HepG2 (cell line): ENCODE measurements at regions not wholly inside any gene's neighbourhood (a gene's known extent, or its start where the extent isn't known, plus 50 kb on each side); places are given as distances from the start of the nearest gene placed in this dataset.

ENCODE experiments used
- ATAC-seq: fragments of 200-7000 bp; cut with Tn5 transposase; 3 replicates; pipeline ENCODE4 v1.9.1; 2020; ENCODE audit warnings: mild to moderate bottlenecking, moderate library complexity
- BruUV-seq: library from RNA; stranded (reverse); fragments of 400-500 nt; replicated peaks from 2 replicates; lab custom pipeline; 2021; lab: Mats Ljungman, UMichigan
- CTCF ChIA-PET: fragments of 300-600 bp; formaldehyde crosslinking; extraction: SDS; loops from one replicate; lab custom pipeline; 2021; ENCODE audit warnings: low total read pairs, inconsistent platforms, low intra/inter-chr PET ratio; lab: Yijun Ruan, JAX
- POLR2A ChIA-PET: fragments of 350-600 bp; sonication (Branson Sonifier 250); formaldehyde crosslinking; loops from one replicate; lab custom pipeline; 2020; ENCODE audit warnings: antibody characterized with exemption, inconsistent platforms; lab: Yijun Ruan, JAX
- DNase-seq: peaks from one replicate; pipeline ENCODE4 v3.0.0-alpha.2; 2015; ENCODE audit warnings: low spot score
- FAIRE-seq: peaks from 3 replicates; lab custom pipeline; 2011; peaks lifted over from hg19 to GRCh38; lab: Jason Lieb, UNC
- H2AFZ ChIP-seq: one replicate; pipeline ENCODE4 v1.6.1; 2011; ENCODE audit warnings: low read length, inconsistent platforms
- H3K27ac ChIP-seq: fragments of 300-600 bp; 3 replicates; pipeline ENCODE4 v1.8.0; 2011; ENCODE audit warnings: mixed run types, mild to moderate bottlenecking, mixed read lengths, low read length, inconsistent platforms; ENCODE audit not compliant: insufficient read depth; ENCODE audit errors: extremely low read length
- H3K27me3 ChIP-seq, 2 experiments: fragments of 200-600 bp in 1 of 2; 2 replicates in 1 of 2; 3 replicates in 1 of 2; pipeline versions ENCODE4 v1.6.0 to v1.8.0; 2011; ENCODE audit warnings: low read length in 2 of 2, mild to moderate bottlenecking in 2 of 2, moderate library complexity in 2 of 2, inconsistent platforms in 1 of 2; ENCODE audit not compliant: insufficient read depth in 2 of 2, control insufficient read depth in 1 of 2
- H3K36me3 ChIP-seq, 2 experiments: fragments of 200-600 bp in 1 of 2; replicated peaks in 1 of 2; 2 replicates in 1 of 2; 3 replicates in 1 of 2; pipeline versions ENCODE4 v1.5.1 to v1.8.0; 2011; ENCODE audit warnings: low read length in 2 of 2, inconsistent platforms in 1 of 2; ENCODE audit not compliant: insufficient read depth in 2 of 2, control insufficient read depth in 1 of 2
- H3K4me1 ChIP-seq: 2 replicates; pipeline ENCODE4 v1.5.1; 2012; ENCODE audit warnings: low read length, inconsistent platforms; ENCODE audit not compliant: insufficient read depth
- H3K4me2 ChIP-seq: 2 replicates; pipeline ENCODE4 v1.6.0; 2011; ENCODE audit warnings: low read depth, low read length, inconsistent platforms
- H3K4me3 ChIP-seq, 3 experiments: fragments of 200-600 bp in 1 of 3; sonication (generic), shearing (Covaris generic) in 1 of 3; replicated peaks in 1 of 3; 2 replicates each; pipeline ENCODE4 v1.5.1; 2011 to 2016; ENCODE audit warnings: low read length in 3 of 3, inconsistent platforms in 2 of 3, low read depth in 2 of 3, mild to moderate bottlenecking in 2 of 3, control low read depth in 1 of 3, mixed read lengths in 1 of 3; ENCODE audit not compliant: insufficient read depth in 1 of 3
- H3K79me2 ChIP-seq: one replicate; pipeline ENCODE4 v1.6.1; 2011; ENCODE audit warnings: low read length, inconsistent platforms; ENCODE audit not compliant: insufficient read depth
- H3K9ac ChIP-seq: 2 replicates; pipeline ENCODE4 v1.6.0; 2011; ENCODE audit warnings: mild to moderate bottlenecking, low read depth, low read length, inconsistent platforms; ENCODE audit not compliant: insufficient read depth
- H3K9me3 ChIP-seq: 2 replicates; pipeline ENCODE4 v1.5.1; 2012; ENCODE audit warnings: mild to moderate bottlenecking, low read length
- H4K20me1 ChIP-seq: 2 replicates; pipeline ENCODE4 v1.6.0; 2011; ENCODE audit warnings: inconsistent platforms, mild to moderate bottlenecking, low read length, moderate library complexity; ENCODE audit not compliant: insufficient read depth
- AKNA ChIP-seq: sonication (generic); formaldehyde crosslinking; IDR thresholded peaks from 2 replicates; pipeline ENCODE4 v1.4.0; 2020; ENCODE audit warnings: missing genetic modification reagents, borderline replicate concordance
- ELF4 ChIP-seq: sonication (generic); formaldehyde crosslinking; IDR thresholded peaks from 2 replicates; pipeline ENCODE4 v1.5.0; 2020; ENCODE audit warnings: missing genetic modification reagents, mild to moderate bottlenecking, moderate library complexity, borderline replicate concordance
- KLF9 ChIP-seq: IDR thresholded peaks from 2 replicates; pipeline ENCODE4 v1.6.1; 2016; ENCODE audit warnings: low read depth
- MTERF4 ChIP-seq: sonication (generic); formaldehyde crosslinking; IDR thresholded peaks from 2 replicates; pipeline ENCODE4 v1.8.0; 2023; ENCODE audit warnings: mild to moderate bottlenecking, missing genetic modification reagents
- RARA ChIP-seq: IDR thresholded peaks from 2 replicates; pipeline ENCODE4 v1.6.1; 2016; ENCODE audit warnings: missing genetic modification reagents, missing compliant biosample characterization
- SALL2 ChIP-seq: sonication (generic); formaldehyde crosslinking; IDR thresholded peaks from 2 replicates; pipeline ENCODE4 v1.8.1; 2023; ENCODE audit warnings: mild to moderate bottlenecking, missing genetic modification reagents, inconsistent platforms
- SOX6 ChIP-seq, 2 experiments: fragments of 450-650 bp in 1 of 2; sonication (generic) in 1 of 2; formaldehyde crosslinking in 1 of 2; IDR thresholded peaks; 2 replicates each; pipeline versions ENCODE4 v1.4.0 to v1.6.1; 2017 to 2020; ENCODE audit warnings: antibody characterized with exemption in 1 of 2, mild to moderate bottlenecking in 1 of 2, missing genetic modification reagents in 1 of 2
- SUZ12 ChIP-seq: fragments of 150-350 bp; IDR thresholded peaks from 2 replicates; pipeline ENCODE4 v1.6.1; 2014; ENCODE audit warnings: low read depth, low read length
- TBL1XR1 ChIP-seq: fragments of 150-350 bp; IDR thresholded peaks from 2 replicates; pipeline ENCODE4 v1.6.1; 2014; ENCODE audit warnings: borderline replicate concordance, low read length; ENCODE audit not compliant: partially characterized antibody
- XBP1 ChIP-seq: sonication (generic); formaldehyde crosslinking; IDR thresholded peaks from 2 replicates; pipeline ENCODE4 v1.5.0; 2020; ENCODE audit warnings: missing genetic modification reagents
- ZMYM2 ChIP-seq: sonication (generic); formaldehyde crosslinking; IDR thresholded peaks from 2 replicates; pipeline ENCODE4 v1.8.0; 2022; ENCODE audit warnings: mild to moderate bottlenecking, missing genetic modification reagents
- ZNF460 ChIP-seq: sonication (generic); formaldehyde crosslinking; IDR thresholded peaks from 2 replicates; pipeline ENCODE4 v1.5.1; 2020; ENCODE audit warnings: missing genetic modification reagents, mild to moderate bottlenecking, borderline replicate concordance
- ZNF543 ChIP-seq: sonication (generic); formaldehyde crosslinking; IDR thresholded peaks from 2 replicates; pipeline ENCODE4 v1.4.0; 2020; ENCODE audit warnings: mild to moderate bottlenecking, missing genetic modification reagents
- ZNF564 ChIP-seq: sonication (generic); formaldehyde crosslinking; IDR thresholded peaks from 2 replicates; pipeline ENCODE4 v1.8.1; 2023; ENCODE audit warnings: mild to moderate bottlenecking, missing genetic modification reagents
- ZNF572 ChIP-seq: sonication (generic); formaldehyde crosslinking; IDR thresholded peaks from 2 replicates; pipeline ENCODE4 v1.5.1; 2020; ENCODE audit warnings: mild to moderate bottlenecking, missing genetic modification reagents
- ZNF724P ChIP-seq: sonication (generic); formaldehyde crosslinking; IDR thresholded peaks from 2 replicates; pipeline ENCODE4 v1.8.0; 2022; ENCODE audit warnings: missing genetic modification reagents, borderline replicate concordance
- ZSCAN25 ChIP-seq: sonication (generic); formaldehyde crosslinking; IDR thresholded peaks from 2 replicates; pipeline ENCODE4 v1.8.0; 2022; ENCODE audit warnings: mild to moderate bottlenecking, missing genetic modification reagents
- WGBS: methylation state at CpG from one replicate; pipeline ENCODE4 v1.1.6; 2017; ENCODE audit warnings: low lambda C conversion rate; 5-methylcytosine and 5-hydroxymethylcytosine counted together
- in situ Hi-C: cut with HindIII; loops from 2 replicates; pipeline ENCODE4 v1.10.0; 2017; ENCODE audit warnings: low pct_unique_long_range_greater_than_20kb; ENCODE audit not compliant: extremely low pct_ligation_motif_present
- intact Hi-C: fragments of 100-400 bp; cut with micrococcal nuclease; formaldehyde crosslinking; loops from one replicate; pipeline ENCODE4 v1.10.0; 2022; ENCODE audit not compliant: unreplicated experiment
- TF ChIP-seq, protein P1 (sequence below): sonication (generic); formaldehyde crosslinking; IDR thresholded peaks from 2 replicates; pipeline ENCODE4 v1.4.0; 2020; ENCODE audit warnings: missing genetic modification reagents, borderline replicate concordance

DNA sequence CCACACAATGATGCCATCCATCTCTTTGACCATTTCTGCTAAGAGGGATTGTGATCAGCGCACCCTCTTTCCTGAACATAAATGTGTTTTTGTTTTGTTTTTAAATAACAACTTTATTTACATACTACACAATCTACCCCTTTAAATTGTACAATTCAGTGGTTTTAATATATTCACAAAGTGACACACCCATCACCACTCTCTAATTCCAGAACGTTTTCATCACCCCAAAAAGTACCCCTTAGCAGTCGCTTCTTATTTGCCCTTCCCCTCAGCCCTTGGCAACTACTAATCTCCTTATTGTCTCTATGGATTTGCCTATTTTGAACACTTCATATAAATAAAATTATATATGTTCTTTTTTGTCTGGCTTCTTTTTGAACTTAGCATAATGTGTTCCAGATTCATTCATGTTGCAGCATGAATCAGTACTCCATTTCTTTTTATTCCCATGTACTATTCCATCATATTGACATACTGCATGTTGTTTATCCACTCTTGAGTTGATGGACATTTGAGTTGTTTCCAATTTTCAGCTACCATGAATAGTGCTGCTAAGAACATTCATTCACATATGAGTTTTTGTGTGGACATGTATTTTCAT, 150.9 kb upstream of the NABP1 start (continued):
- no peak for TF ChIP-seq AKNA (CRISPR knock-in tag)
- TF ChIP-seq SOX6 (IDR thresholded peaks at IDR 0.05): no peak
- no peak for TF ChIP-seq SOX6 (CRISPR knock-in tag; IDR thresholded peaks at IDR 0.05)
- TF ChIP-seq ZNF543 (CRISPR knock-in tag): no peak

DNA sequence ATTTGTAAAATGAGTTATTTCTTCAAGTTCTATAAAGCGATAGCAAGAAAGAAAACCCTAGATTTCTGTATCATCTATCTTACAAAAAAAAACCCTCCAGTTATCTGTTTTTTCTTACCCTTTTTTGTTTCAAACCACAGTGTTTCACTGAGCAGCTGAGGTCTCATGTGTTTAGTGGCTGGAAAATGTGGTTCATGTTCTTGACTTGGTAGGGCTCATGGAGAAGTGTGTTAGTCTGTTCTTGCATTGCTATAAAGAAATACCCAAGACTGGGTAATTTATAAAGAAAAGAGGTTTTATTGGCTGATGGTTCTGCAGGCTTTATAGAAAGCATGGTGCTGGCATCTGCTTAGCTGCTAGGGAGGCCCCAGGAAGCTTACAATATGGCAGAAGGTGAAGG, 147.3 kb upstream of the NABP1 start:
- 84% methylated on average over 1 of the region's 1 CpG for WGBS
- intact Hi-C loops (no loop called here), in situ Hi-C loops (no loop called here)
- H3K36me3 ChIP-seq: no peaks in the 10 kb centered on the region
- no peak overlapping the region for H3K4me2 ChIP-seq
- no peak for FAIRE-seq
- H3K9me3 ChIP-seq: no peaks in the 10 kb centered on the region
- no peaks in the 10 kb centered on the region for H3K4me1 ChIP-seq
- no peak for ATAC-seq
- H3K27ac ChIP-seq: no peak overlapping the region
- H4K20me1 ChIP-seq: no peaks in the 10 kb centered on the region
- no peak for DNase-seq
- H3K4me3 ChIP-seq: no peak overlapping the region
- ChIA-PET POLR2A (no interaction called here), CTCF (no interaction called here)
- no peak overlapping the region for H3K9ac ChIP-seq
- H2AFZ ChIP-seq: no peak overlapping the region
- no TSS peak for BruUV-seq
- H3K27me3 ChIP-seq: no peaks in the 10 kb centered on the region
- H3K79me2 ChIP-seq: no peaks in the 10 kb centered on the region
- TF ChIP-seq, protein P1, sequence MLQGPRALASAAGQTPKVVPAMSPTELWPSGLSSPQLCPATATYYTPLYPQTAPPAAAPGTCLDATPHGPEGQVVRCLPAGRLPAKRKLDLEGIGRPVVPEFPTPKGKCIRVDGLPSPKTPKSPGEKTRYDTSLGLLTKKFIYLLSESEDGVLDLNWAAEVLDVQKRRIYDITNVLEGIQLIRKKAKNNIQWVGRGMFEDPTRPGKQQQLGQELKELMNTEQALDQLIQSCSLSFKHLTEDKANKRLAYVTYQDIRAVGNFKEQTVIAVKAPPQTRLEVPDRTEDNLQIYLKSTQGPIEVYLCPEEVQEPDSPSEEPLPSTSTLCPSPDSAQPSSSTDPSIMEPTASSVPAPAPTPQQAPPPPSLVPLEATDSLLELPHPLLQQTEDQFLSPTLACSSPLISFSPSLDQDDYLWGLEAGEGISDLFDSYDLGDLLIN (CRISPR knock-in tag): no peak
- TF ChIP-seq SUZ12 (no peak), ZNF543 (CRISPR knock-in tag) (no peak), XBP1 (CRISPR knock-in tag) (no peak), ZNF460 (CRISPR knock-in tag) (no peak), SALL2 (CRISPR knock-in tag) (no peak), ZNF724P (CRISPR knock-in tag) (no peak), MTERF4 (CRISPR knock-in tag) (no peak), KLF9 (CRISPR knock-in tag) (no peak), ZNF564 (CRISPR knock-in tag) (no peak), ZNF572 (CRISPR knock-in tag) (no peak), ZSCAN25 (CRISPR knock-in tag) (no peak), ZMYM2 (no peak), RARA (CRISPR knock-in tag) (no peak), ELF4 (no peak), TBL1XR1 (no peak)
